ENCODE measurements at regions not wholly inside any gene's neighbourhood (a gene's known extent, or its start where the extent isn't known, plus 50 kb on each side); places are given as distances from the start of the nearest gene placed in this dataset.
"Not testable (repeated sequence)": the region's sequence is repeated elsewhere in the genome, so short reads cannot be mapped to it uniquely, and the experiment has no call there.

- FAIRE-seq: no peak
Observed at GRCh38 chr3:153221748-153222162, 59.7 kb downstream of the RAP2B start.

- FAIRE-seq: not testable (repeated sequence)
Observed at GRCh38 chr3:153226877-153227276, 64.9 kb downstream of the RAP2B start.

GRCh38 chr3:153230427-153230826, 68.4 kb downstream of the RAP2B start:
- FAIRE-seq: not testable (repeated sequence)

DNA sequence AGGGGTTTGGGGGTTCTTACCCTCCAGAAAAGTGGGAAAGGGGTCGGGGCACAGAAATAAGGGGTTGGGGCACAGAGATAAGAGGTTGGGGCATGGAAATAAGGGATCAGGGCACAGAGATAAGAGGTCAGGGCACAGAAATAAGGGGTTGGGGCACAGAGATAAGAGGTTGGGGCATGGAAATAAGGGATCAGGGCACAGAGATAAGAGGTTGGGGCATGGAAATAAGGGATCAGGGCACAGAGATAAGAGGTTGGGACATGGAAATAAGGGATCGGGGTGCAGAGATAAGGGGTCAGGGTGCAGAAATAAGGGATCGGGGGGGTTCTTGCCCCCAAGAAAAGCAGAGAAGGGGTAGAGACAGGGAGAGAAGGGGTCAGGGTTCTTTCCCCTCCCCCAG, 69.2 kb downstream of the RAP2B start:
- not testable (repeated sequence) for FAIRE-seq

- not testable (repeated sequence) for FAIRE-seq
Observed at GRCh38 chr3:153232050-153232752, 70.2 kb downstream of the RAP2B start.

DNA sequence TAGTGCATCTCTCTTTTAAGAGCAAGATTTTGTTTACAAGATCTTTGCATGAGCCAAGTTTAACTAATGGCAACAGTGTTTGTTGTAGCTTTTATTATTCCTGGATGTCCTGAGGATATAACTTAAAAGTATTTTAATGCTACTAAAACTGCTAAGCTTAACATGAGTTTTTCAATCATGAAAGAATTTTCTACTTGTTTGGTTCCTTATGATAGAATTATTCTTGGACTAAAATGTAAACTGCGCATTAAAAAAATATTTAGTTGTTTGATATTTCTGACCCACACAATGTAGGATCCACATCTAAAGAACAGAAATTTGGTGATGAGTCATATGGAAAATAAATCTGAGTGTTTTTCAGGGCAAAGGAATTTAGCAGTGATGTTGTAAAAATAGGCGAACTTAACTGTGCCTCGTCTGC, 70.8 kb downstream of the RAP2B start:
- FAIRE-seq: peak; percentile 92

GRCh38 chr3:153233986-153234385, 72.0 kb downstream of the RAP2B start:
- no peak for FAIRE-seq

DNA sequence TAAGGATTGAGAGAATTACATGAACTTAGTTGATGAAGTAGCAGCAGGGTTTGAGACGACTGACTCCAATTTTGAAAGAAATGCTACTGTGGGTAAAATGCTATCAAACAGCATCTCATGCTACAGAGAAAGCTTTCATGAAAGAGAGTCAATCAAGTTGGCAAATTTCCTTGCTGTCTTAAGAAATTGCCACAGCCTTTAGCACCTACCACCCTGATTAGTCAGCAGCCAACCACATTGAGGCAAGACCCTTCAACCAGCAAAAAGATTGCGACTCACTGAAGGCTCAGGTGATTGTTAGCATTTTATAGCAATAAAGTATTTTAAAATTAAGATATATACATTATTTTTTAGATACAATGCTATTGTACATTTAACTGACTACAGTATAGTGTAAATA, 80.9 kb downstream of the RAP2B start:
- no peak for FAIRE-seq

DNA sequence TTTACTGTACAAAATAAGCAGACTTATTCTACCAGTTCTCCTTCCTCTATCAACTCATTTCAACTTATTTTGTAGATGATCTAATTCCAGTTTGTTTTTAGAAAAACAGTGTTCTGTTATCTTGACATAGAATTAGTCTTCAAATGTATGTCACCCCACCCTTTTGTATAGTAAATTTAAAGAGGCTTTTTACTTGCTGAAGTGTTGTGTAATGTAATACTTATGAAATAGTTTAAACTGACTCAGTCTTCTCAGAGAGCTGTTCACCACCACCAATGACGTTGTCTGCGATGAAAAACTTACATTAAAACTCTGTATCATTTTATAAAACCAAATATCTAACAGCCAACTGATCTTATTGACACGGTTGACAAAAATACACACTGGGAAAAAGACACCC, 82.9 kb downstream of the RAP2B start:
- no peak for FAIRE-seq

DNA sequence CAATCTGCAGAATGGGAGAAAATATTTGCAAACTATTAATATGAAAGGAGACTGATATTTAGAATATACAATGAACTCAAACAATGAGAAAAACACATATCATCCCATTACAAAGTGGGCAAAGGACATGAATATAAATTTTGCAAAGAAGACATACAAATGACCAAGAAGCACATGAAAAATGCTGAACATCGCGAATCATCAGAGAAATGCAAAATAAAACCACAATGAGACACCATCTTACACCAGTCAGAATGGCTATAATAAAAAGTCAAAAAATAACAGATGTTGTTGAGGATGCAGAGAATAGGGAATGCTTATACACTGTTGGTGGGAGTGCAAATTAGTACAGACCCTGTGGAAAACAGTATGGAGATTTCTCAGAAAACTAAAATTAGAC, 83.6 kb downstream of the RAP2B start:
- FAIRE-seq: no peak

DNA sequence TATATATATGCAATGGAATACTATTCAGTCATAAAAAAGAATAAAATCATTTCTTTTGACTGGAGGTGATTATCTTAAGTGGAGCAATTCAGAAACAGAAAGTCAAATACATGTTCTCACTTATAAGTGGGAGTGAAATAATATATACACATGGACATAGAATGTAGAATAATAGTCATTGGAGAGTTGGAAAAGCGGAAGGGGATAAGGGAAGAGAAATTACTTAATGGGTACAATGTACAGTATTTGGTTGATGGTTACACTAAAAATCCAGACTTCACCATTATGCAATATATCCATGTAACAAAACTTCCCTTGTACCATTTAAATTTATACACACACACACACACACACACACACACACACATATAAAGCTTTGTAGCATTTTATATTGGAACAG, 84.3 kb downstream of the RAP2B start:
- FAIRE-seq: no peak

DNA sequence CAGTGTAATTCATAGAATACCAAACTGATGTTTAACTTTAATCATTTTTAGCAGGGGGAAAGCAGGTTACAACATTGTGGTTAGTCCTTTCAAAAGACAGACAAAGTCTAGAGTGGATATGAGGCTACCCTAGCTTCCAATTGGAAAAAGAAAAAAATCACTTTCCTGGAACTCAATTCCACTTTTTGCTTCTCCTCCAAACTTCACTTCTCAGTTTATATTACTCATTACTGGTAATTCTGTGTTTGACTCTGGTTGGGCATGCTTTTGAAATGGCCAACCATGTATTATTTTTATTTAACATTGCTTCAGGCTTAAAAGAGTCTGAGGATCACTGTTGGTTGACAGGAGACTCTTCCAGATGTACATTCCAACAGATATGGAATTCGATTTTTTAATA, 84.8 kb downstream of the RAP2B start:
- FAIRE-seq: no peak

DNA sequence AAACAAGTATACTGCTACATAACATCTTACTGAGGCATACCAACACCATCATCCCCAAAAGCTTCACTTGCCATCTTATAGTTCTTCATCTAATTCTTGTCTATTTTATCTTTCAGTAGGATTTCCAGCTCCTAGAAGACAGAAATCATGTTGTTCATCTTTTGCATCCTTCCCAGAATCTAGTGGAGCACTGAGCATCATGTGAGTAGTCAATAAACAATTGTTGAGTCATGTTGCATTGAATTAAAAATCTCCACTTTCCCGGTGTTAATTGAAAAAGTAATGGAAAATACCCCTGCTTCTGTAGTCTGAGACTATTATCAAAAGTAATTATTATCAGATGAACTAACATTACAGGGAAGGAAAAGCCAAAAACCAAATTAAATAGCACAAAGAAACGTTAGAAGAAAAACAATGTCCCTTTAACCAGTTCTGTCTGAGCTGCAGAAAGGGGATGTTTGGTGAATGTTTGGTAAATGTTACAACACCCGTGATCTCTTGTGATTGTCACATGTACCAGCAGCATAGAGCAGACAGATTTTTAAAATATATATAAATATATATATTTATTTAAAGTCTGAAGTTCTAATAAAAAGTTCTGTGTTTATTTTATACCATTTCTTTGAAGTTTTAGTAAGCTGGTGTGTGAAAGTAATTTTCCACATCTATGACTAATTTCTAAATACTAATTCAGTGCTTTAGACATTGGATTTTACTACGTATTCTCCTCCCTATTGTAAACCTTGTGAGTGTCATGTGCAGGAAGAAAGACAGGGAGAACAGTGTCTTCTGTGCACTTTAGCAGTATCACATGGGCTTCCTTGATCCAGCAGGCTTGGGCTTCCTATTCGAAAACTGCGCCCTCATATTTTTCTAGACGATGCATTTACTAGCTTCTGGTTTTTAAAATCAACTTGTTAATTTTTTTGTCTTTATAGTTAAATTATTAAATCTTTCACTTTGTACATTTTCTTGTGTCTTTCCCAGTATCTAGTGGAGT, 85.6 kb downstream of the RAP2B start:
- FAIRE-seq: peak; percentile 35

- not testable (repeated sequence) for FAIRE-seq
Observed at GRCh38 chr3:153248835-153249234, 86.8 kb downstream of the RAP2B start.

DNA sequence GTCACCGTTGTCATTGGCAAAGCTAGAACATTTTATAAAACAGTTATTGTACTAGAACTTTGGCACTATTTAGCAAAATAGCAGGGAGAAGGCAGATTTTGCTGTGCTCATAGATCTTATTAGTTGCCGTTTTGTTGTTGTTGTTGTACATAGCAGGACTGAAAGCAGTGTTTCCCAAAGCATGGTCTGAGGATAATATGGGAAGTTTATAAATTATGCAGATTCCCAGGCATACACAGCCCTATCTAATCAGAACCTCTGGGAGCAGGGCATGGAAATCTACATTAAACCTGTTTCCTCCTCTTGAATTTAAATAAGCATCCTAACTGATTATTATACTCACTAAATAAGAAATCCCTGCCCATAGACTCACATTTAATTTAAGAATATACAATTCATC, 87.9 kb downstream of the RAP2B start:
- no peak for FAIRE-seq

GRCh38 chr3:153250446-153250845, 88.4 kb downstream of the RAP2B start:
- FAIRE-seq: no peak

DNA sequence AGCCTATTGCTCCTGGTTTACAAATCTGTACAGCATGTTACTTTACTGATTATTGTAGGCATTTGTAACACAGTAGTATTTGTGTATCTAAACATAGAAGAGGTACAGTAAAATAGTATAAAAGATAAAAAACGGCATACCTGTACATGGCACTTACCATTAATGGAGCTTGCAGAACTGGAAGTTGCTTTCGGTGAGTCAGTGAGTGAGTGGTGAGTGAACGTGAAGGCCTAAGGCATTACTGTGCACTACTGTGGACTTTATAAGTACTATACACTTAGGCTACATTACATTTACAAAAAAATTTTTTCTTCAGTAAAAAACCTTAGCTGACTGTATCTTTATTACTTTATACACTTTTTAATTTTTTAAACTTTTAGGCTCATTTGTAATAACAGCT, 90.9 kb downstream of the RAP2B start:
- FAIRE-seq: no peak

GRCh38 chr3:153254361-153254760, 92.3 kb downstream of the RAP2B start:
- FAIRE-seq: no peak

DNA sequence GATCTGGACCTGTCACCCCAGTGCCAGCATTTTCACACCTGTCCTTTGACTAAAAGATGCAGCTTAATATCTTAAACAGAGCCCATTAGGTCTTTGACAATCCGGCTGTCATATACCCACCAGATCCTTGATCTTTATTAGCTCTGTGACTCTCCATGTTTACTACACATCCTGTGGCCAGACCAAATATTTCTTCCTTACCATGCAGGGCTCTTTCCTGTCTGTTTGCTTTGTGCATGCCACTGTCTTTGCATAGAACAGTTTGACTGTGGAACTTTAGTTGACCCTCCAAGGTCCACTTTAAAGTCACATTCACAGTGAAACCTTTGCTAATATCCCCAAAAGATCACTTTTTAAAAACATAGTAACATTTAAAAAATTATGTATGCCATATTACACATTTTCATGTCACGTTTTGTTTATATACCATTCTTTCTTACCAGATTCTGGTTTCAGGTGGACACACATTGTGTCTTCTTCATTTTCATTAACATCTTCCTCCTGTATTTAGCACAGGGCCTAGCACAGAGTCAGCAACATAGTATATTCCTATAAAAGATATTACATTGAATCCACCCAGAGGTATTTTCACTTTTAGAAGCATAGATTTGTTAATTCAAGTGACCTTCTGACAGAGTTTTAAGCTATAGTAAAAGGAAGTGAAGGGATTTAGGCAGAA, 95.8 kb downstream of the RAP2B start:
- no peak for FAIRE-seq

DNA sequence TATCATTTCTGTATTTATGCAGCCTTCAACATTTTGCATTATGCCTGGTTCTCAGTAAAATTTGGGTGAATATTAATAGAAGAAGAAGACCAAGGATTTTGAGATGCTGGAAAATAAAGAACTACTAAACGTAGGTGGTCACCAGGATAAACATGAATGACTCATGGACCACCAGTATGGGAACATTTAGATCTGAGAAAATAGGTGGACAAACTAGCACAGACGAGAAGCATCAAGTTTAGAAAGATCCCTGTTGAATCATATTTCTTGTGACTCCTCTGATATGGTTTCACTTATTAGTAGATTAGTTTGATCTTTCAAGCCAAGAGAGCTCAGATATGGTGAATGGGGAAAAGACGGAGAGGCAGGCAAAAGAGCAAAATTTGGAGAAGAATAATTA, 97.9 kb downstream of the RAP2B start:
- FAIRE-seq: no peak

- no peak for FAIRE-seq
Observed at GRCh38 chr3:153260681-153261080, 98.7 kb downstream of the RAP2B start.

GRCh38 chr3:153266619-153267018, 104.6 kb downstream of the RAP2B start:
- FAIRE-seq: no peak

DNA sequence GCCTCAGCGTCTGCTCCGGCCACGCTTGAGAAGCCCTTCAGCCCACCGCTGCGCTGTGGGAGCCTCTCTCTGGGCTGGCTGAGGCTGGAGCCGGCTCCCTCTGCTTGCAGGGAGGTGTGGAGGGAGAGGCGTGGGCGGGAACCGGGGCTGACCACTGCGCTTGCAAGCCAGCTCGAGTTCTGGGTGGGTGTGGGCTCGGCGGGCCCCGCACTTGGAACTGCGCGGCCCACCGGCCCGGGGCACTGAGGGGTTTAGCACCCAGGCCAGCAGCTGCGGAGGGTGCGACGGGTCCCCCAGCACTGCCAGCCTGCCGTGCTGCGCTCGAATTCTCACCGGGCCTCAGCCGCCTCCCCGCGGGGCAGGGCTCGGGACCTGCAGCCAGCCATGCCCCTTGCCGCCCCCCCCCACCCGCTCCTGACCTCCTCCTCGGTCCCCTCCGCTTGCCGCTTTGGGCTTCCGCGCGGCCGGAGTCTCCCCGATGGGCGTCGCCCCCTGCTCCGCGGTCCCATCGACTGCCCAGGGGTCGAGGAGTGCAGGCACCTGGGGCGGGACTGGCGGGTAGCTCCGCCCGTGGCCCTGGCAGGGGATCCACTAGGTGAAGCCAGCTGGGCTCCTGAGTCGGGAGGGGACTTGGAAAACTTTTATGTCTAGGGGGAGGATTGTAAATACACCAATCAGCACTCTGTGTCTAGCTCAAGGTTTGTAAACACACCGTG, 106.7 kb downstream of the RAP2B start:
- FAIRE-seq: no peak

Data from endometrium (tissue), 2 donors.